CD14-positive monocyte (primary cell): ENCODE measurements at regions not wholly inside any gene's neighbourhood (a gene's known extent, or its start where the extent isn't known, plus 50 kb on each side); places are given as distances from the start of the nearest gene placed in this dataset.
A peak's percentile ranks its signal among the peaks of the same experiment; 100 is the strongest.

Experiments used
- DNase-seq, 3 donors: peaks; one replicate each; pipeline ENCODE4 v3.0.0-alpha.2; 2011 to 2022
- H2AFZ ChIP-seq: 2 replicates; pipeline ENCODE4 v1.6.0; 2012; ENCODE audit warnings: mild to moderate bottlenecking, low read depth, low read length, inconsistent platforms; ENCODE audit not compliant: insufficient read depth, poor library complexity, severe bottlenecking
- H3K27ac ChIP-seq, 2 donors: 1 replicate in 1 of 2; 2 replicates in 1 of 2; pipeline ENCODE4 v1.5.1; 2012 to 2013; ENCODE audit warnings: low read length in 2 of 2, control low read depth in 1 of 2, inconsistent platforms in 1 of 2, low read depth in 1 of 2, mild to moderate bottlenecking in 1 of 2
- H3K27me3 ChIP-seq, 2 donors: one replicate each; pipeline versions ENCODE4 v1.6.0 to v1.6.1; 2011 to 2013; ENCODE audit warnings: low read length in 2 of 2; ENCODE audit not compliant: control insufficient read depth in 2 of 2, insufficient read depth in 2 of 2
- H3K36me3 ChIP-seq, 2 donors: replicated peaks in 1 of 2; 1 replicate in 1 of 2; 2 replicates in 1 of 2; pipeline versions ENCODE4 v1.5.1 to v1.6.1; 2012 to 2013; ENCODE audit warnings: low read length in 2 of 2, control low read depth in 1 of 2, inconsistent platforms in 1 of 2, mild to moderate bottlenecking in 1 of 2; ENCODE audit not compliant: insufficient read depth in 2 of 2, control insufficient read depth in 1 of 2
- H3K4me1 ChIP-seq, 2 donors: 1 replicate in 1 of 2; 2 replicates in 1 of 2; pipeline versions ENCODE4 v1.5.1 to v1.6.1; 2012 to 2013; ENCODE audit warnings: low read length in 2 of 2, control low read depth in 1 of 2, inconsistent platforms in 1 of 2, mild to moderate bottlenecking in 1 of 2, moderate library complexity in 1 of 2; ENCODE audit not compliant: insufficient read depth in 2 of 2, control insufficient read depth in 1 of 2
- H3K4me2 ChIP-seq: replicated peaks from 2 replicates; pipeline ENCODE3; 2012; ENCODE audit warnings: low read length, moderate library complexity, mild to moderate bottlenecking; ENCODE audit not compliant: poor library complexity, severe bottlenecking; ENCODE audit errors: extremely low read depth
- H3K4me3 ChIP-seq, 3 experiments: fragments of 200-600 bp in 1 of 3; sonication (generic) in 1 of 3; replicated peaks in 1 of 3; 1 replicate in 2 of 3; 2 replicates in 1 of 3; pipeline ENCODE4 v1.5.1; 2011 to 2013; ENCODE audit warnings: low read length in 3 of 3, mild to moderate bottlenecking in 3 of 3, control low read depth in 2 of 3, low read depth in 2 of 3, inconsistent platforms in 1 of 3, moderate library complexity in 1 of 3
- H3K79me2 ChIP-seq: 2 replicates; pipeline ENCODE4 v1.6.0; 2012; ENCODE audit warnings: mild to moderate bottlenecking, control low read depth, inconsistent platforms, low read length, moderate library complexity; ENCODE audit not compliant: insufficient read depth
- H3K9ac ChIP-seq: 2 replicates; pipeline ENCODE4 v1.6.0; 2017; ENCODE audit warnings: low read length, mild to moderate bottlenecking; ENCODE audit not compliant: insufficient read depth, poor library complexity, severe bottlenecking
- H3K9me3 ChIP-seq, 2 donors: replicated peaks in 1 of 2; 1 replicate in 1 of 2; 2 replicates in 1 of 2; pipeline versions ENCODE4 v1.5.1 to v1.6.1; 2012 to 2013; ENCODE audit warnings: low read length in 2 of 2, control low read depth in 1 of 2; ENCODE audit not compliant: control insufficient read depth in 1 of 2, insufficient read depth in 1 of 2
- H4K20me1 ChIP-seq: 2 replicates; pipeline ENCODE4 v1.6.0; 2012; ENCODE audit warnings: mild to moderate bottlenecking, low read length, control low read depth, moderate library complexity; ENCODE audit not compliant: insufficient read depth
- H3K27ac Mint-ChIP-seq, 7 donors: one replicate each; pipeline ENCODE4 v1.8.0; 2020; ENCODE audit warnings: mild to moderate bottlenecking in 7 of 7, mixed read lengths in 7 of 7, moderate library complexity in 6 of 7, inconsistent platforms in 2 of 7
- H3K27me3 Mint-ChIP-seq, 3 donors: one replicate each; pipeline ENCODE4 v1.8.0; 2021 to 2022; ENCODE audit warnings: low read depth in 3 of 3, mild to moderate bottlenecking in 3 of 3, mixed read lengths in 3 of 3, moderate library complexity in 3 of 3, inconsistent platforms in 1 of 3
- H3K36me3 Mint-ChIP-seq, 2 donors: one replicate each; pipeline ENCODE4 v1.8.0; 2020; ENCODE audit warnings: mixed read lengths in 2 of 2, inconsistent platforms in 1 of 2, mild to moderate bottlenecking in 1 of 2
- H3K4me1 Mint-ChIP-seq: one replicate; pipeline ENCODE4 v1.8.0; 2020; ENCODE audit warnings: mild to moderate bottlenecking, mixed read lengths
- H3K4me3 Mint-ChIP-seq, 2 donors: one replicate each; pipeline ENCODE4 v1.8.0; 2020; ENCODE audit warnings: mild to moderate bottlenecking in 2 of 2, mixed read lengths in 2 of 2, moderate library complexity in 1 of 2
- H3K9me3 Mint-ChIP-seq, 7 donors: one replicate each; pipeline ENCODE4 v1.8.0; 2020 to 2022; ENCODE audit warnings: mixed read lengths in 7 of 7, mild to moderate bottlenecking in 6 of 7, moderate library complexity in 6 of 7, inconsistent platforms in 2 of 7
- CTCF ChIP-seq: fragments of 200-600 bp; IDR thresholded peaks from one replicate; pipeline ENCODE4 v1.8.0; 2022; ENCODE audit warnings: antibody characterized with exemption, mild to moderate bottlenecking
- WGBS: methylation state at CpG from one replicate; pipeline ENCODE4 v1.1.5; 2013; ENCODE audit warnings: missing lambda C conversion rate; ENCODE audit not compliant: insufficient coverage; 5-methylcytosine and 5-hydroxymethylcytosine counted together
- intact Hi-C, 2 donors: fragments of 100-400 bp; cut with micrococcal nuclease; formaldehyde crosslinking; loops; one replicate each; pipeline versions ENCODE4 v1.15.0 to v1.15.1; 2023

GRCh38 chr2:2832657-2833056, 501.6 kb upstream of the MYT1L start:
- no peak for TF ChIP-seq CTCF
- Histone ChIP-seq H3K36me3 (no peaks in the 10 kb centered on the region), H3K27me3 (no peaks in the 10 kb centered on the region), H3K27ac (no peak overlapping the region), H2AFZ (no peak overlapping the region), H3K4me3 (no peak overlapping the region), H4K20me1 (no peaks in the 10 kb centered on the region), H3K79me2 (no peaks in the 10 kb centered on the region), H3K4me1 (no peaks in the 10 kb centered on the region), H3K9me3 (peaks cover 0 to 3% of the 10 kb centered on the region in 2 donors), H3K9ac (no peak overlapping the region), H3K4me2 (no peak overlapping the region)
- 87% methylated on average over 3 of the region's 9 CpGs for WGBS
- DNase-seq: no peak
- Mint-ChIP-seq H3K27me3 (peaks cover 2 to 4% (median 3%) of the 10 kb centered on the region in 3 donors), H3K4me1 (no peaks in the 10 kb centered on the region), H3K9me3 (peaks cover 3 to 19% (median 13%) of the 10 kb centered on the region in 7 donors), H3K4me3 (no peak overlapping the region), H3K36me3 (no peaks in the 10 kb centered on the region), H3K27ac (no peak overlapping the region)
- intact Hi-C loops: no loop called here

GRCh38 chr2:2831633-2832032, 500.6 kb upstream of the MYT1L start:
- Histone ChIP-seq H3K27ac (no peak overlapping the region), H3K4me1 (no peaks in the 10 kb centered on the region), H3K9me3 (peaks cover 0 to 3% of the 10 kb centered on the region in 2 donors), H4K20me1 (no peaks in the 10 kb centered on the region), H2AFZ (no peak overlapping the region), H3K9ac (no peak overlapping the region), H3K4me3 (no peak overlapping the region), H3K79me2 (no peaks in the 10 kb centered on the region), H3K36me3 (no peaks in the 10 kb centered on the region), H3K27me3 (no peaks in the 10 kb centered on the region), H3K4me2 (no peak overlapping the region)
- WGBS: 75% methylated on average over 7 of the region's 11 CpGs
- Mint-ChIP-seq H3K9me3 (peaks cover 3 to 15% (median 10%) of the 10 kb centered on the region in 7 donors), H3K4me1 (no peaks in the 10 kb centered on the region), H3K27ac (peak overlapping the region in 1 of 7 donors; percentile 14), H3K27me3 (peaks cover 2 to 3% (median 2%) of the 10 kb centered on the region in 3 donors), H3K4me3 (no peak overlapping the region), H3K36me3 (no peaks in the 10 kb centered on the region)
- TF ChIP-seq CTCF: no peak
- no peak for DNase-seq
- intact Hi-C loops: no loop called here
